Cardiac muscle cell (in vitro differentiated cells and primary cell): ENCODE measurements at regions not wholly inside any gene's neighbourhood (a gene's known extent, or its start where the extent isn't known, plus 50 kb on each side); places are given as distances from the start of the nearest gene placed in this dataset.
"Not testable (repeated sequence)": the region's sequence is repeated elsewhere in the genome, so short reads cannot be mapped to it uniquely, and the experiment has no call there.

ENCODE experiments used
- DNase-seq, 2 donors: peaks; one replicate each; pipeline versions ENCODE4 v3.0.0 to v3.0.0-alpha.2; 2010 to 2017; ENCODE audit warnings: low read depth in 1 of 2, low spot score in 1 of 2
- H3K27ac ChIP-seq: fragments of 200-600 bp; sonication (generic); 2 replicates; pipeline ENCODE4 v1.5.1; 2016
- H3K27me3 ChIP-seq: fragments of 200-600 bp; sonication (generic); 2 replicates; pipeline ENCODE4 v1.6.0; 2016; ENCODE audit warnings: control low read depth
- H3K36me3 ChIP-seq: fragments of 200-600 bp; sonication (generic); 2 replicates; pipeline ENCODE4 v1.5.1; 2016; ENCODE audit warnings: control low read depth
- H3K4me1 ChIP-seq: fragments of 200-600 bp; sonication (generic); 2 replicates; pipeline ENCODE4 v1.8.1; 2017; ENCODE audit warnings: low read depth, mild to moderate bottlenecking, mixed run types
- H3K4me3 ChIP-seq: fragments of 200-600 bp; sonication (generic); 2 replicates; pipeline ENCODE4 v1.5.1; 2016; ENCODE audit warnings: mild to moderate bottlenecking
- H3K9me3 ChIP-seq: fragments of 200-600 bp; sonication (generic); 2 replicates; pipeline ENCODE4 v1.5.1; 2017; ENCODE audit warnings: low read depth, mild to moderate bottlenecking, control low read depth
- TF ChIP-seq, protein P1 (sequence below): IDR thresholded peaks from 2 replicates; pipeline ENCODE4 v1.5.1; 2012; ENCODE audit warnings: low read depth, mild to moderate bottlenecking, low read length

DNA sequence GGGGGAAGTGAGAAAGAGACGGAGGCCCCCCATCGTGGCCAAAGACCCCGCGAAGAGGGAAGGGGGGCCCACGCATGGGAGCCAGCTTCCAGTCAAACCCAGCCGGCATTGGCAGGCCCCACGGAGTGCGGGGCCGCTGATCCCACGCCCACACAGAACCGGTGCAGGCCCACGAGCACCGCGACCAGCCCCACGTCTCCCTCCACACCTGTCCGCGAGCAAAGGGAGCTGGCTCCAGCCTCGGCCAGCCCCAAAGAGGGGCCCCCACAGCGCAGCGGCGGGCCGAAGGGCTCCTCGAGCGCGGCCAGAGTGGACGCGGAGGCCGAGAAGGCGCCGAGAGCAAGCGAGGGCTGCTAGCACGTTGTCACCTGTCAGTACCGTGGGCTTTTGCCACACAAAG is 125.0 kb upstream of the TWIST2 start:
- no peak for DNase-seq
- peaks cover 3% of the 10 kb centered on the region for H3K9me3 ChIP-seq
- no peaks in the 10 kb centered on the region for H3K4me1 ChIP-seq
- H3K4me3 ChIP-seq = no peak overlapping the region
- TF ChIP-seq, protein P1, sequence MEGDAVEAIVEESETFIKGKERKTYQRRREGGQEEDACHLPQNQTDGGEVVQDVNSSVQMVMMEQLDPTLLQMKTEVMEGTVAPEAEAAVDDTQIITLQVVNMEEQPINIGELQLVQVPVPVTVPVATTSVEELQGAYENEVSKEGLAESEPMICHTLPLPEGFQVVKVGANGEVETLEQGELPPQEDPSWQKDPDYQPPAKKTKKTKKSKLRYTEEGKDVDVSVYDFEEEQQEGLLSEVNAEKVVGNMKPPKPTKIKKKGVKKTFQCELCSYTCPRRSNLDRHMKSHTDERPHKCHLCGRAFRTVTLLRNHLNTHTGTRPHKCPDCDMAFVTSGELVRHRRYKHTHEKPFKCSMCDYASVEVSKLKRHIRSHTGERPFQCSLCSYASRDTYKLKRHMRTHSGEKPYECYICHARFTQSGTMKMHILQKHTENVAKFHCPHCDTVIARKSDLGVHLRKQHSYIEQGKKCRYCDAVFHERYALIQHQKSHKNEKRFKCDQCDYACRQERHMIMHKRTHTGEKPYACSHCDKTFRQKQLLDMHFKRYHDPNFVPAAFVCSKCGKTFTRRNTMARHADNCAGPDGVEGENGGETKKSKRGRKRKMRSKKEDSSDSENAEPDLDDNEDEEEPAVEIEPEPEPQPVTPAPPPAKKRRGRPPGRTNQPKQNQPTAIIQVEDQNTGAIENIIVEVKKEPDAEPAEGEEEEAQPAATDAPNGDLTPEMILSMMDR = no peak
- no peaks in the 10 kb centered on the region for H3K36me3 ChIP-seq
- no peaks in the 10 kb centered on the region for H3K27me3 ChIP-seq
- no peak overlapping the region for H3K27ac ChIP-seq

DNA sequence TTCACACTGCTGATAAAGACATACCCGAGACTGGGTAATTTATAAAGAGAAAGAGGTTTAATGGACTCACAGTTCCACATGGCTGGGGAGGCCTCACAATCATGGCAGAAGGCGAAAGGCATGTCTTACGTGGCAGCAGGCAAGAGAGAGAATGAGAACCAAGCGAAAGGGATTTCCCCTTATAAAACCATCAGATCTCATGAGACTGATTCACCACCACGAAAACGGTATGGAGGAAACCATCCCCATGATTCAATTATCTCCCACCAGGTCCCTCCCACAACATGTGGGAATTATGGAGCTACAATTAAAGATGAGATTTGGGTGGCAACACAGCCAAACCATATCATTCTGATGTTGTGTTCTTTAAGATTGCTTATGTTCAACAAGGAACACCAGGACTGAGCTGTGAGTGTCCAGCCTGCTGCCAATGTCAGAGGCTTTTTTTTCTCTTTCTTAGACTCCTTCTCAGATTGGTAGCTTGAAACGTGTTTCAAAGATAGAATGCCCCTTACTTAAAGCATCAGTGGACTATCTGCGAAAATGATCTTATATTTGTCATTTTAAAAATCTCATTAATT is 124.1 kb upstream of the TWIST2 start:
- not testable (repeated sequence) for H3K9me3 ChIP-seq, H3K4me1 ChIP-seq, H3K27me3 ChIP-seq, H3K4me3 ChIP-seq, H3K27ac ChIP-seq, H3K36me3 ChIP-seq, DNase-seq

DNA sequence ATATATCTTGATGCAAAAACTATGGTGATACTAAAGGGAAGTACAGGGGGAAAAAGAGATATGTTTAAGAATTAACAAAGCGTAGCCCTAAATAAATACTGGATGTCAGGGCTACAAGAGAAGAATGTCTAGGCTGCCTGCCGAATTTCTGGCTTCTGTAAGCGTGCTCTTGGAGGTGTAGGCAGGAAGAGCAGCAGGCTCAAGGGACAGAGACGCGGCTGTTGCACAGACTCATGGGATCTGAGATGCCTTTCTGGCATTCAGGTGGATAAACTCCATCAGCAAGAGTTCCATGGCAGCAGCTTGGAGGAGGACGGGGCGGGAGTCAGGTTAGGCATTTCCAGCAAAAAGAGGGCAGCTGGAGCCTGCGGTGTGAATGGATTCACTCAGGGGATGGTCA is 123.2 kb upstream of the TWIST2 start:
- Histone ChIP-seq H3K4me1 (no peaks in the 10 kb centered on the region), H3K27me3 (no peaks in the 10 kb centered on the region), H3K27ac (no peak overlapping the region), H3K36me3 (no peaks in the 10 kb centered on the region), H3K4me3 (no peak overlapping the region), H3K9me3 (peaks cover 3% of the 10 kb centered on the region)
- TF ChIP-seq, protein P1 = no peak
- no peak for DNase-seq

DNA sequence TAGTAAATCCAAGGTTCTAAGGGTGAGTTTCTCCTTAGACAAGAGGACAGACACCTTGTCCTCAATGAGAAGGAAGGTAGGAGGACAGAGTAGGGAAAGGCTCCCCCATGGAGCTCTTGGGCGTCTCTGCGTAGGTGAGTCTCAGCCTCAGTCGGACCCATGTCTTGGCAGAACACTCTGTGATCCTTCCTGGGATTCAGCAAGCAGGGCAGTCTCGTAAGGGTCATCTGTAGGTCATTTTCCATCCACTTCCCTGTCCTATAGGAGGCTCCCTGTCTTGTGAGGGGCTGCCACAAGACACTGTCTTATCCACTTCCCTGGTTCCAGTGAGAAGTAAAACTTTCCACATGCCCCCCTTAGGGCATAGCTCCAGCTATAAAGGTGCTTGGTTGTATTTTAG is 122.6 kb upstream of the TWIST2 start:
- TF ChIP-seq, protein P1 = no peak
- Histone ChIP-seq H3K27me3 (no peaks in the 10 kb centered on the region), H3K4me1 (no peaks in the 10 kb centered on the region), H3K9me3 (peaks cover 3% of the 10 kb centered on the region), H3K36me3 (no peaks in the 10 kb centered on the region), H3K4me3 (no peak overlapping the region), H3K27ac (no peak overlapping the region)
- DNase-seq = no peak

DNA sequence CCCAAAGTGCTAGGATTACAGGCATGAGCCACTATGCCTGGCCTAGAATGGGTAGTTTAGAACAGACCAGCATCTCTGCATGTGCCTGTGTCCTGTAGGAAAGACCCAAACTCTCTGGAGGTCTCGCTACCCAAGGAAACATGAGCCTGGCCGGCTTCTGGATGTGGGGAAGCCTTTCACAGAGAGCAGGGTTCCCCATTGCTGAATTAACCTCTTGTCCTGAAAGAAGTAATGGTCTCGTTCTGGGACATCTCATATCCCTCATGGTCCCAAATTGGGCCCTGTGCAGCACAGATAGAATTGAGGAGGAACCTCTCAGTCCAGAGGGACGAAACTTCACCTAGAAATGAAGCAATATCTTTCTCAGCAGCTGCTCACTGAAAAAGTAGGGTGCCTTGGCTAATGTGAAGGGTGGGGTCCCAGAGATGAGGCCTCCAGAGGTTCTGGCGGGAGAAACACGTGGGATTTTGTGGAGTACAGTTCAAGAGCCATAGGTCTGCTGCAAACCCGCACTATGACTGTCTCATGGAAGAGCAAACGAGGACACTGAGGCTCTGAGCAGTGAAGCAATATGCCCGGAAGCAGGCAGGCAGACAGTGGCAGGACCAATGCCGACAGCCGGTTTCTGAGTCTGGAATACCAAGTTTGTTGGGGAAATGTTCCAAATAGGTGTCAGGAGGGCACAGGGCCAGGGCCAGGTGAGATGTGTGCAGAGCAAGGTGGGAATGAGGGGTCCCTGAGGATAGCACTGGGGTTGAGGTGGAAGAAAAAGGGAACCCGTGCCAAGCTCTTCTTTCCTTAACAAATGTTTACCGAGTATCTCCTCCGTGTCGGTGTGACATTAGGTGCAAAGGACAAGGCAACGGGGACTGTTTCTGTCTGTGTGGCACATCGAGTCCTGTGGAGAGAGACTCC is 121.0 kb upstream of the TWIST2 start:
- Histone ChIP-seq H3K27ac (no peak overlapping the region), H3K27me3 (no peaks in the 10 kb centered on the region)
- TF ChIP-seq, protein P1 = no peak

DNA sequence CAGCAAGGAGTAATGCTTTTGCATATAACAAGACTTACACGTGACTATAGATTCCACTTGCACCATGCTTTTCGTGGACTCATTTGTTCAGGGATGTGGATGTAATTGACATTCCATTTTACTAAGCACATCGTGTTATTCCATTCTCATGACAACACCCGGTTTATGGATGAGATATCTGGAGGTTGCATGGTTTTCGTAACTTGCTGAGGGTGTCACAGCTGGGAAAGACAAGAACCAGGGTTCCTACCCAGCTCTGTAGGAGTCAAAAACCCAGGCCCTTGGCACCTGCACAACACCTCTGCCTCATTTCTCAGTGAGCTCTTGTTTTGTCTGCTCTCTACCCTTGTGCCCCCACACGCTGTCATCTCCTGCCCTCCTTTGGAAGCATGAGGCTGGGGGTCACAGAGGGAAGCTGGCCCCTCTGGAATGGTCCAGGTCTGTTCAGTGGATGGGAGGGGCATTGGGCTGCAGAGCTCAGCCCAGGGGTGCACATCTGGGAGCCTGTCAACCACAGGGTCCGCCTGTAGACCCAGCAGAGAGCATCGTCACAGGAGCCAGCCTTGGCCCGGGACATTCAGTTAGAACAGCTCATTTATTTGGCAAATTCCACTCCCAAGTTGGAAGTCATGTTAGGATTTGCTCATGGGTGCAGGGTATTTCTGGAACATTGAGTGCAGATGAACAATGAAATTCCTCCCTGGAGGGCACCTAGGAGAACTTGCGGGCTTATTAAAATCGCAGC is 120.1 kb upstream of the TWIST2 start:
- H3K4me1 ChIP-seq = no peaks in the 10 kb centered on the region
- no peak overlapping the region for H3K4me3 ChIP-seq
- DNase-seq = peak in 1 of 2 donors; percentile 54
- H3K27me3 ChIP-seq = no peaks in the 10 kb centered on the region
- no peaks in the 10 kb centered on the region for H3K36me3 ChIP-seq
- peaks cover 3% of the 10 kb centered on the region for H3K9me3 ChIP-seq
- TF ChIP-seq, protein P1 = no peak
- H3K27ac ChIP-seq = no peak overlapping the region

More for the DNA sequence above, 121.0 kb upstream of the TWIST2 start:
- no peaks in the 10 kb centered on the region for H3K4me1 ChIP-seq
- no peak for DNase-seq
- peaks cover 3% of the 10 kb centered on the region for H3K9me3 ChIP-seq
- H3K36me3 ChIP-seq = no peaks in the 10 kb centered on the region
- no peak overlapping the region for H3K4me3 ChIP-seq
